Ishikawa (cell line): ENCODE measurements at regions not wholly inside any gene's neighbourhood (a gene's known extent, or its start where the extent isn't known, plus 50 kb on each side); places are given as distances from the start of the nearest gene placed in this dataset.

Source experiments
- CEBPB ChIP-seq: IDR thresholded peaks from 2 replicates; pipeline ENCODE4 v1.6.1; 2012
- CREB1 ChIP-seq: IDR thresholded peaks from 2 replicates; pipeline ENCODE4 v1.6.1; 2012; ENCODE audit warnings: low read depth
- EGR1 ChIP-seq: IDR thresholded peaks from 2 replicates; pipeline ENCODE4 v1.6.1; 2012

DNA sequence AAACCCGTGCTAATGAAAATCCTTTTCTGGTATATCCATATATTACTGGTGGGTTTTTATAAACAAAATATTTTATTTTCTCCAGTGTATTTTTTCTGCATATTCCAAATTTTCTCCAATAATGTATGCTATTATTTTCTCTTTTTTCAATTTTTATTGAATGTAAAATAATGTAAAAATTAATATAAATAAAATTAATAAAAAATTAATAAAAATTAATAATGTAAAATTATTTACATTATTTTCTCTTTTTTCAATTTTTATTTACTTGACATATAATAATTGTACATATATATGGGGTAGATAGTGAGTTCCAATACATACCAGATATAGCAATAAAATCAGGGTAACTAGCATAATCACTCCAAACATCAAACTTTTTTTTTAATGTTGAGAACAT, 56.4 kb downstream of the OXSM start:
- no peak for TF ChIP-seq EGR1
- TF ChIP-seq CEBPB: no peak
- TF ChIP-seq CREB1: no peak
